NOMO-1 treated with dmso at 0.1 percent for 144 hours (cell line): ENCODE measurements at regions not wholly inside any gene's neighbourhood (a gene's known extent, or its start where the extent isn't known, plus 50 kb on each side); places are given as distances from the start of the nearest gene placed in this dataset.
"Not testable (repeated sequence)": the region's sequence is repeated elsewhere in the genome, so short reads cannot be mapped to it uniquely, and the experiment has no call there.

ENCODE experiments used
- DNase-seq: peaks from one replicate; lab custom pipeline; 2025; ENCODE audit not compliant: unreplicated experiment; lab: John Stamatoyannopoulos, UW

- DNase-seq, result no peak
These were observed 515.3 kb downstream of the RMST start for GRCh38 chr12:97977870-97978405.

- no peak for DNase-seq
These were observed 520.1 kb downstream of the RMST start for GRCh38 chr12:97982684-97983083.

GRCh38 chr12:97983796-97984195 is 521.2 kb downstream of the RMST start:
- DNase-seq, result no peak

- no peak for DNase-seq
These were observed 521.8 kb downstream of the RMST start for GRCh38 chr12:97984436-97984835.

GRCh38 chr12:97984974-97985580 is 522.5 kb downstream of the RMST start:
- DNase-seq, result no peak

- DNase-seq, result no peak
These were observed 523.2 kb downstream of the RMST start for GRCh38 chr12:97985834-97986233.

- DNase-seq, result not testable (repeated sequence)
These were observed 526.0 kb downstream of the RMST start for GRCh38 chr12:97988588-97988987.

- no peak for DNase-seq
These were observed 525.9 kb upstream of the TMPO start for GRCh38 chr12:97989366-97989940.

- no peak for DNase-seq
These were observed 520.5 kb upstream of the TMPO start for GRCh38 chr12:97994746-97995484.

- no peak for DNase-seq
These were observed 519.8 kb upstream of the TMPO start for GRCh38 chr12:97995559-97995958.

- no peak for DNase-seq
These were observed 514.0 kb upstream of the TMPO start for GRCh38 chr12:98001430-98001829.

GRCh38 chr12:98002887-98003493 is 512.4 kb upstream of the TMPO start:
- no peak for DNase-seq

- DNase-seq, result no peak
These were observed 507.4 kb upstream of the TMPO start for GRCh38 chr12:98007963-98008362.

GRCh38 chr12:98013560-98013959 is 501.8 kb upstream of the TMPO start:
- no peak for DNase-seq

- no peak for DNase-seq
These were observed 496.6 kb upstream of the TMPO start for GRCh38 chr12:98018836-98019235.

GRCh38 chr12:98020376-98020775 is 495.0 kb upstream of the TMPO start:
- DNase-seq, result no peak

- no peak for DNase-seq
These were observed 492.4 kb upstream of the TMPO start for GRCh38 chr12:98022961-98023360.

- no peak for DNase-seq
These were observed 477.8 kb upstream of the TMPO start for GRCh38 chr12:98037401-98038140.

- DNase-seq, result no peak
These were observed 472.7 kb upstream of the TMPO start for GRCh38 chr12:98042668-98043067.

- DNase-seq, result no peak
These were observed 470.0 kb upstream of the TMPO start for GRCh38 chr12:98045395-98045794.

- DNase-seq, result no peak
These were observed 467.1 kb upstream of the TMPO start for GRCh38 chr12:98048326-98048725.
